ENCODE measurements at regions not wholly inside any gene's neighbourhood (a gene's known extent, or its start where the extent isn't known, plus 50 kb on each side); places are given as distances from the start of the nearest gene placed in this dataset.

DNA sequence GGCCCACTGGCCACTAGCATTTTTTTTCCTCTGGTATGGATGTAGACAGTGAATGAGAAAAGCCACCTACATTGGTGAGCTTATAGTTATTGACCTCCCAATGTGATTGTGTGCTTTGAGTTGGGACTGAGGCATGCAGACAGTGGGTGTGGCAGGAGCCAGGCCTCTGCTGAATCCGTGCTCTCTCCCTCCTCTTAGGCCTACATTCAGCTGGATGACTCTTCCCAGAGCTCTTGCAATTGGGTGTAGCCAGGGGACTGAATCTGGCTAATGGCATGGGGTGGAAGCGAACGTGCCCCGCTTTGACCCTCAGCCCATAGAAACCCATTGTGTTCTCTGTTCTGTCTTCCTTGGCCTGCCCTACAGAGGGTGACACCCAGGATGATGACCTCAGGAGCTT lies 698.3 kb upstream of the HS6ST1 start:
- Histone ChIP-seq H3K4me2 (ENCODE audit: insufficient read depth, low read length) (no peak overlapping the region), H3K27me3 (ENCODE audit: control insufficient read depth in 2 of 2, insufficient read depth in 2 of 2, low read length in 2 of 2) (no peaks in the 10 kb centered on the region; a peak in 1 of 5 replicates), H3K9me3 (replicated peaks; ENCODE audit: control insufficient read depth, insufficient read depth, low read depth, low read length) (no peaks in the 10 kb centered on the region), H3K27ac (ENCODE audit: extremely low read depth, low read depth, low read length) (no peak overlapping the region), H2AFZ (ENCODE audit: low read depth, low read length) (no peak overlapping the region), H3K9me1 (ENCODE audit: control insufficient read depth, insufficient read depth, low read length) (no peaks in the 10 kb centered on the region), H3K9ac (ENCODE audit: insufficient read depth in 1 of 2, low read depth in 2 of 2, low read length in 2 of 2) (no peak overlapping the region), H3K4me3 (no peak overlapping the region), H3K4me1 (replicated peaks in 1 of 2; ENCODE audit: control insufficient read depth in 2 of 2, insufficient read depth in 2 of 2, low read length in 2 of 2) (no peaks in the 10 kb centered on the region), H3K36me3 (ENCODE audit: control insufficient read depth, insufficient read depth, low read length) (no peaks in the 10 kb centered on the region), H4K20me1 (replicated peaks; ENCODE audit: control insufficient read depth, insufficient read depth, low read length) (no peaks in the 10 kb centered on the region; the same call in 1 of the 2 replicates), H3K79me2 (ENCODE audit: control insufficient read depth, insufficient read depth, low read length) (no peaks in the 10 kb centered on the region)
- intact Hi-C loops (cut with micrococcal nuclease) (no loop called here), in situ Hi-C loops (cut with MboI) (no loop called here)
- no peak for TF ChIP-seq FOXJ3 (CRISPR knock-in tag; IDR thresholded peaks at IDR 0.05)
- no peak for TF ChIP-seq MAFF (IDR thresholded peaks at IDR 0.05; ENCODE audit: low read length)
- TF ChIP-seq ESRRB (CRISPR knock-in tag; IDR thresholded peaks at IDR 0.05; ENCODE audit: borderline replicate concordance) = no peak
- no peak for TF ChIP-seq POLR2AphosphoS5 (IDR thresholded peaks at IDR 0.05; ENCODE audit: control insufficient read depth, insufficient read depth, low read depth, low read length)
- TF ChIP-seq, protein P1, sequence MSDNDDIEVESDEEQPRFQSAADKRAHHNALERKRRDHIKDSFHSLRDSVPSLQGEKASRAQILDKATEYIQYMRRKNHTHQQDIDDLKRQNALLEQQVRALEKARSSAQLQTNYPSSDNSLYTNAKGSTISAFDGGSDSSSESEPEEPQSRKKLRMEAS (CRISPR knock-in tag; IDR thresholded peaks at IDR 0.05) = no peak
- TF ChIP-seq MEIS2 (IDR thresholded peaks at IDR 0.05; ENCODE audit: partially characterized antibody) = no peak
- no peak for TF ChIP-seq MCM2 (IDR thresholded peaks at IDR 0.05; ENCODE audit: low read depth)
- no peak for TF ChIP-seq ZNF75A (CRISPR knock-in tag; IDR thresholded peaks at IDR 0.05)
- no peak for TF ChIP-seq ZNF384 (IDR thresholded peaks at IDR 0.05; ENCODE audit: low read depth, low read length)
- TF ChIP-seq PHF21A (IDR thresholded peaks at IDR 0.05; ENCODE audit: borderline replicate concordance, low read depth) = no peak
- TF ChIP-seq, protein P2, sequence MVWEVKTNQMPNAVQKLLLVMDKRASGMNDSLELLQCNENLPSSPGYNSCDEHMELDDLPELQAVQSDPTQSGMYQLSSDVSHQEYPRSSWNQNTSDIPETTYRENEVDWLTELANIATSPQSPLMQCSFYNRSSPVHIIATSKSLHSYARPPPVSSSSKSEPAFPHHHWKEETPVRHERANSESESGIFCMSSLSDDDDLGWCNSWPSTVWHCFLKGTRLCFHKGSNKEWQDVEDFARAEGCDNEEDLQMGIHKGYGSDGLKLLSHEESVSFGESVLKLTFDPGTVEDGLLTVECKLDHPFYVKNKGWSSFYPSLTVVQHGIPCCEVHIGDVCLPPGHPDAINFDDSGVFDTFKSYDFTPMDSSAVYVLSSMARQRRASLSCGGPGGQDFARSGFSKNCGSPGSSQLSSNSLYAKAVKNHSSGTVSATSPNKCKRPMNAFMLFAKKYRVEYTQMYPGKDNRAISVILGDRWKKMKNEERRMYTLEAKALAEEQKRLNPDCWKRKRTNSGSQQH (CRISPR knock-in tag; IDR thresholded peaks at IDR 0.05) = no peak
- no peak for TF ChIP-seq U2AF1 (optimal IDR thresholded peaks at IDR 0.05; ENCODE audit: low read depth, low read length)
- no peak for TF ChIP-seq ILK (tag; IDR thresholded peaks at IDR 0.05; ENCODE audit: borderline replicate concordance, low read depth)
- no peak for TF ChIP-seq KAT2B (IDR thresholded peaks at IDR 0.05; ENCODE audit: low read depth, low read length)
- no peak for TF ChIP-seq FOXA3 (CRISPR knock-in tag; conservative IDR thresholded peaks at IDR 0.05 in 1 of 2, IDR thresholded peaks at IDR 0.05 in 1 of 2)
- ChIA-PET POLR2A (interaction anchor here (0.6 kb wide), 1 partner anchor 195 kb away, joined by 3 read pairs; no protein-coding TSS in a partner anchor), CTCF (ENCODE audit: low intra/inter-chr PET ratio) (no interaction called here)
- 0% methylated on average over 4 of the region's 4 CpGs for WGBS (ENCODE audit: insufficient coverage, low coverage, missing lambda C conversion rate)
- BruUV-seq (replicated peaks) = no TSS peak
- FAIRE-seq = no peak
- ATAC-seq = no peak
- no peak for DNase-seq (ENCODE audit: extremely low read depth in 1 of 4, low spot score in 3 of 4)
